Fibroblast of lung (primary cell): ENCODE measurements at regions not wholly inside any gene's neighbourhood (a gene's known extent, or its start where the extent isn't known, plus 50 kb on each side); places are given as distances from the start of the nearest gene placed in this dataset.

Experiments
- DNase-seq, 2 donors: peaks; one replicate each; pipeline versions ENCODE4 v3.0.0 to v3.0.0-alpha.2; 2010; ENCODE audit warnings: low read depth in 2 of 2
- H2AFZ ChIP-seq: 2 replicates; pipeline ENCODE4 v1.5.1; 2012; ENCODE audit warnings: low read length, control low read depth, inconsistent platforms
- H3K27ac ChIP-seq: 2 replicates; pipeline ENCODE4 v1.5.1; 2011; ENCODE audit warnings: low read length, control low read depth; ENCODE audit not compliant: insufficient read depth
- H3K27me3 ChIP-seq: 2 replicates; pipeline ENCODE4 v1.5.1; 2011; ENCODE audit warnings: mild to moderate bottlenecking, low read length; ENCODE audit not compliant: control insufficient read depth, insufficient read depth
- H3K36me3 ChIP-seq: 2 replicates; pipeline ENCODE4 v1.5.1; 2011; ENCODE audit warnings: low read length; ENCODE audit not compliant: control insufficient read depth, insufficient read depth
- H3K4me1 ChIP-seq: 2 replicates; pipeline ENCODE4 v1.5.1; 2011; ENCODE audit warnings: low read length; ENCODE audit not compliant: control insufficient read depth, insufficient read depth; ENCODE audit errors: extremely low read depth
- H3K4me2 ChIP-seq: 2 replicates; pipeline ENCODE4 v1.5.1; 2011; ENCODE audit warnings: low read length, control low read depth; ENCODE audit not compliant: insufficient read depth; ENCODE audit errors: extremely low read depth
- H3K4me3 ChIP-seq, 4 experiments: fragments of 200-600 bp in 1 of 4; sonication (generic) in 1 of 4; replicated peaks in 1 of 4; 2 replicates each; pipeline ENCODE4 v1.5.1; 2011 to 2016; ENCODE audit warnings: low read length in 4 of 4, low read depth in 3 of 4, mild to moderate bottlenecking in 3 of 4, control low read depth in 2 of 4, inconsistent platforms in 1 of 4, mixed read lengths in 1 of 4; ENCODE audit not compliant: insufficient read depth in 1 of 4; ENCODE audit errors: control extremely low read depth in 1 of 4
- H3K79me2 ChIP-seq: 2 replicates; pipeline ENCODE4 v1.5.1; 2012; ENCODE audit warnings: mild to moderate bottlenecking, low read length, inconsistent platforms; ENCODE audit not compliant: control insufficient read depth, insufficient read depth
- H3K9ac ChIP-seq: 2 replicates; pipeline ENCODE4 v1.5.1; 2011; ENCODE audit warnings: mild to moderate bottlenecking, low read length, control low read depth; ENCODE audit not compliant: insufficient read depth
- H3K9me3 ChIP-seq: 2 replicates; pipeline ENCODE4 v1.5.1; 2012; ENCODE audit warnings: low read depth, low read length; ENCODE audit not compliant: control insufficient read depth, insufficient read depth
- H4K20me1 ChIP-seq: 2 replicates; pipeline ENCODE4 v1.5.1; 2011; ENCODE audit warnings: low read length; ENCODE audit not compliant: control insufficient read depth, insufficient read depth; ENCODE audit errors: extremely low read depth
- CTCF ChIP-seq, 2 donors: IDR thresholded peaks in 1 of 2; conservative IDR thresholded peaks in 1 of 2; 1 replicate in 1 of 2; 2 replicates in 1 of 2; pipeline ENCODE4 v1.5.1; 2011 to 2012; ENCODE audit warnings: low read length in 2 of 2, control low read depth in 1 of 2, inconsistent platforms in 1 of 2, low read depth in 1 of 2, mild to moderate bottlenecking in 1 of 2
- EZH2 ChIP-seq: IDR thresholded peaks from 2 replicates; pipeline ENCODE4 v1.5.1; 2012; ENCODE audit warnings: low read length, control low read depth, mild to moderate bottlenecking; ENCODE audit errors: missing control alignments

- H3K79me2 ChIP-seq = no peaks in the 10 kb centered on the region
- no peaks in the 10 kb centered on the region for H3K9me3 ChIP-seq
- H3K27ac ChIP-seq = no peak overlapping the region
- DNase-seq = no peak
- no peak overlapping the region for H3K4me2 ChIP-seq
- no peaks in the 10 kb centered on the region for H4K20me1 ChIP-seq
- H3K36me3 ChIP-seq = no peaks in the 10 kb centered on the region
- no peak overlapping the region for H2AFZ ChIP-seq
- H3K9ac ChIP-seq = no peak overlapping the region
- H3K4me1 ChIP-seq = no peaks in the 10 kb centered on the region
- no peak for TF ChIP-seq CTCF (conservative IDR thresholded peaks at IDR 0.05 in 1 of 2, IDR thresholded peaks at IDR 0.05 in 1 of 2; ENCODE audit: low read depth in 1 of 2, low read length in 2 of 2)
- H3K4me3 ChIP-seq = no peak overlapping the region
- no peaks in the 10 kb centered on the region for H3K27me3 ChIP-seq
These were observed 864.9 kb upstream of the ZWINT start for GRCh38 chr10:57225920-57226319.

- Histone ChIP-seq H3K4me3 (no peak overlapping the region), H3K9ac (no peak overlapping the region), H3K4me2 (no peak overlapping the region), H3K27me3 (no peaks in the 10 kb centered on the region), H3K27ac (no peak overlapping the region), H4K20me1 (no peaks in the 10 kb centered on the region), H3K4me1 (no peaks in the 10 kb centered on the region), H3K9me3 (no peaks in the 10 kb centered on the region), H2AFZ (no peak overlapping the region), H3K36me3 (no peaks in the 10 kb centered on the region), H3K79me2 (no peaks in the 10 kb centered on the region)
- DNase-seq = no peak
- TF ChIP-seq EZH2 (no peak), CTCF (conservative IDR thresholded peaks at IDR 0.05 in 1 of 2, IDR thresholded peaks at IDR 0.05 in 1 of 2; ENCODE audit: low read depth in 1 of 2, low read length in 2 of 2) (no peak)
These were observed 863.8 kb upstream of the ZWINT start for GRCh38 chr10:57224811-57225210.

GRCh38 chr10:57222603-57223002 is 861.5 kb upstream of the ZWINT start:
- TF ChIP-seq CTCF (conservative IDR thresholded peaks at IDR 0.05 in 1 of 2, IDR thresholded peaks at IDR 0.05 in 1 of 2; ENCODE audit: low read depth in 1 of 2, low read length in 2 of 2) (no peak), EZH2 (no peak)
- Histone ChIP-seq H3K4me3 (no peak overlapping the region), H3K9me3 (no peaks in the 10 kb centered on the region), H2AFZ (no peak overlapping the region), H3K9ac (no peak overlapping the region), H4K20me1 (no peaks in the 10 kb centered on the region), H3K27ac (no peak overlapping the region), H3K36me3 (no peaks in the 10 kb centered on the region), H3K27me3 (no peaks in the 10 kb centered on the region), H3K4me1 (no peaks in the 10 kb centered on the region), H3K79me2 (no peaks in the 10 kb centered on the region), H3K4me2 (no peak overlapping the region)
- no peak for DNase-seq
